GM12878 (cell line): ENCODE measurements at regions not wholly inside any gene's neighbourhood (a gene's known extent, or its start where the extent isn't known, plus 50 kb on each side); places are given as distances from the start of the nearest gene placed in this dataset.

Experiments used
- ATAC-seq: fragments of 200-7000 bp; cut with Tn5 transposase; 3 replicates; pipeline ENCODE4 v1.9.1; 2020; ENCODE audit warnings: mild to moderate bottlenecking, moderate library complexity
- BruUV-seq: library from RNA; stranded (reverse); fragments of 400-500 nt; replicated peaks from 2 replicates; lab custom pipeline; 2021; lab: Mats Ljungman, UMichigan
- CTCF ChIA-PET: fragments of 300-600 bp; sonication (Branson Sonifier 250); formaldehyde crosslinking; extraction: SDS; loops from one replicate; lab custom pipeline; 2021; ENCODE audit warnings: inconsistent platforms; lab: Yijun Ruan, JAX
- POLR2A ChIA-PET: fragments of 350-600 bp; formaldehyde crosslinking; extraction: SDS; loops from one replicate; lab custom pipeline; 2021; ENCODE audit warnings: inconsistent platforms; lab: Charles Lee
- RAD21 ChIA-PET: fragments of 300-600 bp; sonication (Branson Sonifier 250); formaldehyde crosslinking; loops from one replicate; lab custom pipeline; 2023; ENCODE audit warnings: antibody characterized with exemption; ENCODE audit not compliant: unreplicated experiment; lab: Charles Lee
- SMC1A ChIA-PET: fragments of 300-600 bp; sonication (Branson Sonifier 250); formaldehyde crosslinking; loops from one replicate; lab custom pipeline; 2023; ENCODE audit not compliant: unreplicated experiment, uncharacterized antibody; lab: Charles Lee
- DNase-seq: peaks from one replicate; pipeline ENCODE4 v3.0.0-alpha.2; 2011; ENCODE audit warnings: low read depth, low spot score
- FAIRE-seq: peaks from 3 replicates; lab custom pipeline; 2011; peaks lifted over from hg19 to GRCh38; lab: Jason Lieb, UNC
- H2AFZ ChIP-seq: 2 replicates; pipeline ENCODE4 v1.6.0; 2011; ENCODE audit warnings: low read depth, low read length, control low read depth; ENCODE audit not compliant: control insufficient read depth
- H3K27ac ChIP-seq: 2 replicates; pipeline ENCODE4 v1.5.1; 2011; ENCODE audit warnings: control low read depth; ENCODE audit not compliant: control insufficient read depth, insufficient read depth
- H3K27me3 ChIP-seq, 2 experiments: replicated peaks in 1 of 2; 2 replicates each; pipeline versions ENCODE4 v1.6.0 to v1.6.1; 2011; ENCODE audit warnings: low read length in 1 of 2; ENCODE audit not compliant: control insufficient read depth in 2 of 2, insufficient read depth in 2 of 2
- H3K36me3 ChIP-seq, 2 experiments: 2 replicates each; pipeline ENCODE4 v1.5.1; 2011; ENCODE audit warnings: low read length in 1 of 2; ENCODE audit not compliant: control insufficient read depth in 2 of 2, insufficient read depth in 2 of 2
- H3K4me1 ChIP-seq: 2 replicates; pipeline ENCODE4 v1.6.1; 2011; ENCODE audit warnings: mild to moderate bottlenecking, low read length, moderate library complexity, mixed read lengths; ENCODE audit not compliant: control insufficient read depth, insufficient read depth
- H3K4me2 ChIP-seq: 2 replicates; pipeline ENCODE4 v1.6.0; 2011; ENCODE audit warnings: control low read depth; ENCODE audit not compliant: control insufficient read depth, insufficient read depth
- H3K4me3 ChIP-seq: fragments of 200-600 bp; sonication (generic); 2 replicates; pipeline ENCODE4 v1.5.1; 2016
- H3K79me2 ChIP-seq: 2 replicates; pipeline ENCODE4 v1.6.0; 2011; ENCODE audit warnings: low read length; ENCODE audit not compliant: control insufficient read depth, insufficient read depth
- H3K9ac ChIP-seq: 2 replicates; pipeline ENCODE4 v1.8.0; 2011; ENCODE audit warnings: low read length, control low read depth, mixed read lengths; ENCODE audit not compliant: control insufficient read depth, insufficient read depth
- H3K9me3 ChIP-seq: replicated peaks from 3 replicates; pipeline ENCODE4 v1.5.1; 2011; ENCODE audit warnings: mild to moderate bottlenecking, low read length; ENCODE audit not compliant: control insufficient read depth, insufficient read depth
- H4K20me1 ChIP-seq: 2 replicates; pipeline ENCODE4 v1.6.0; 2011; ENCODE audit not compliant: control insufficient read depth, insufficient read depth
- BCL11A ChIP-seq: IDR thresholded peaks from 2 replicates; pipeline ENCODE4 v1.6.1; 2011; ENCODE audit warnings: low read depth, low read length
- BCL3 ChIP-seq: IDR thresholded peaks from 2 replicates; pipeline ENCODE4 v1.6.1; 2011; ENCODE audit warnings: borderline replicate concordance, low read depth, mild to moderate bottlenecking, moderate library complexity, low read length; ENCODE audit not compliant: insufficient read depth, poor library complexity, severe bottlenecking
- BHLHE40 ChIP-seq, 2 experiments: fragments of 450-650 bp in 1 of 2; IDR thresholded peaks; 2 replicates each; pipeline ENCODE4 v1.6.1; 2011 to 2017; ENCODE audit warnings: low read depth in 2 of 2, borderline replicate concordance in 1 of 2, improper control_type of control experiment in 1 of 2, low read length in 1 of 2, mild to moderate bottlenecking in 1 of 2
- CBFB ChIP-seq: IDR thresholded peaks from 2 replicates; pipeline ENCODE4 v1.6.1; 2016; ENCODE audit warnings: antibody characterized with exemption, low read depth
- CHD1 ChIP-seq: IDR thresholded peaks from 2 replicates; pipeline ENCODE4 v1.6.1; 2012; ENCODE audit warnings: low read depth, low read length, improper control_type of control experiment
- ELK1 ChIP-seq: IDR thresholded peaks from 2 replicates; pipeline ENCODE4 v1.6.1; 2012; ENCODE audit warnings: low read depth, low read length, improper control_type of control experiment
- HCFC1 ChIP-seq: fragments of 150-350 bp; IDR thresholded peaks from 2 replicates; pipeline ENCODE4 v1.6.1; 2014; ENCODE audit warnings: low read length
- HDAC2 ChIP-seq: fragments of 200-600 bp; sonication (generic); IDR thresholded peaks from 2 replicates; pipeline ENCODE4 v1.6.1; 2017
- IKZF2 ChIP-seq, 2 experiments: fragments of 450-650 bp; IDR thresholded peaks; 2 replicates each; pipeline ENCODE4 v1.6.1; 2017; ENCODE audit warnings: mild to moderate bottlenecking in 2 of 2, moderate library complexity in 2 of 2
- KDM1A ChIP-seq: fragments of 200-600 bp; sonication (generic); IDR thresholded peaks from 2 replicates; pipeline ENCODE4 v1.6.1; 2016; ENCODE audit warnings: borderline replicate concordance
- MTA2 ChIP-seq: fragments of 450-650 bp; IDR thresholded peaks from 2 replicates; pipeline ENCODE4 v1.6.1; 2016; ENCODE audit warnings: low read depth, mild to moderate bottlenecking, moderate library complexity
- MTA3 ChIP-seq: IDR thresholded peaks from 2 replicates; pipeline ENCODE4 v1.6.1; 2012; ENCODE audit warnings: low read length, inconsistent platforms, borderline replicate concordance
- NBN ChIP-seq: fragments of 450-650 bp; IDR thresholded peaks from 2 replicates; pipeline ENCODE4 v1.6.1; 2016
- PRDM15 ChIP-seq: fragments of 450-650 bp; formaldehyde crosslinking; IDR thresholded peaks from 2 replicates; pipeline ENCODE4 v1.4.0; 2020; ENCODE audit warnings: mild to moderate bottlenecking, moderate library complexity
- ZBED1 ChIP-seq: IDR thresholded peaks from 2 replicates; pipeline ENCODE4 v1.6.1; 2016; ENCODE audit warnings: borderline replicate concordance
- ZNF622 ChIP-seq: fragments of 450-650 bp; IDR thresholded peaks from 2 replicates; pipeline ENCODE4 v1.6.1; 2017; ENCODE audit warnings: mild to moderate bottlenecking, inconsistent platforms
- WGBS: methylation state at CpG from one replicate; pipeline ENCODE4 v1.1.6; 2016; ENCODE audit warnings: low lambda C conversion rate; ENCODE audit not compliant: insufficient replicate concordance, insufficient coverage; ENCODE audit errors: missing lambda C conversion rate; 5-methylcytosine and 5-hydroxymethylcytosine counted together
- in situ Hi-C: fragments of 300-500 bp; cut with MboI; formaldehyde crosslinking; loops from 9 replicates; pipeline ENCODE4 v1.14.3; 2018; ENCODE audit warnings: mixed read lengths
- intact Hi-C: fragments of 100-400 bp; cut with micrococcal nuclease; formaldehyde crosslinking; loops from one replicate; pipeline ENCODE4 v1.14.2; 2022; ENCODE audit not compliant: unreplicated experiment

DNA sequence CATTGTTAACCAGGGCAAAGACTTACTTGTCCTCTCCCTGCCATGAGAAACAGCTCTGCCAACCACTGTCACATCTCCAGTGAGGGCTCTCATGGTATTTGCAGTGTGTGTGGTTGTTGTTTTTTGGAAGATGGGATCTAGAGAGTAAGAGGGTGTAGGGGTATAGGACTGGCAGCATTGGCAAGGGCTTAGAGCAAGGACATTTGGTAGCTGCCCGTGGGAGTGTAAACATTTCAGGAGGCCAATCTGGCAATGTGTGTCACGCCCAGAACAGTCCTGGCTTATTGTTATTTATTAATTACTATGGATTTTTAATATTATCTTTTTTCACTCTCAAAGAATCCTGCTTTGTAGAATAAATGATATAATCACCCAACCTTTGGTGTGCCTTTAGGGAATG is 90.5 kb downstream of the TMEM17 start:
- WGBS, result 96% methylated on average over 2 of the region's 2 CpGs
- intact Hi-C loops, result no loop called here
- RAD21 ChIA-PET, result interaction anchor here (0.6 to 9.2 kb wide), 8 partner anchors 24 to 832 kb away, joined by 3 to 141 read pairs (median 4); partner anchors contain the start of gene FAM161A
- ATAC-seq (peak; percentile 4; the same call in 1 of the 3 replicates), DNase-seq (no peak), FAIRE-seq (no peak)
- Histone ChIP-seq H3K36me3 (no peaks in the 10 kb centered on the region), H3K4me1 (peaks cover 35% of the 10 kb centered on the region), H3K9me3 (no peaks in the 10 kb centered on the region; the same call in 2 of the 3 replicates), H3K4me2 (peak overlapping the region; percentile 72; the same call in 1 of the 2 replicates), H3K27me3 (no peaks in the 10 kb centered on the region), H3K27ac (peak overlapping the region; percentile 70), H3K9ac (no peak overlapping the region), H3K4me3 (no peak overlapping the region), H2AFZ (peak overlapping the region; percentile 35), H4K20me1 (no peaks in the 10 kb centered on the region), H3K79me2 (peaks cover 9% of the 10 kb centered on the region)
- in situ Hi-C loops, result loop anchor here (10.0 kb wide), 1 partner anchor 211 kb away; no protein-coding TSS in a partner anchor
- BruUV-seq, result no TSS peak
- POLR2A ChIA-PET, result interaction anchor here (1.0 kb wide), 1 partner anchor 17 kb away, joined by 6 read pairs; no protein-coding TSS in a partner anchor
- CTCF ChIA-PET, result interaction anchor here (0.8 to 10.1 kb wide), 9 partner anchors 9 to 510 kb away, joined by 3 to 195 read pairs (median 3); no protein-coding TSS in a partner anchor
- SMC1A ChIA-PET, result interaction anchor here (0.7 to 9.6 kb wide), 11 partner anchors 8 to 496 kb away, joined by 3 to 189 read pairs (median 4); no protein-coding TSS in a partner anchor
- TF ChIP-seq ELK1 (no peak), BCL3 (no peak), BCL11A (no peak), BHLHE40 (IDR thresholded peaks at IDR 0.05; ENCODE audit: borderline replicate concordance in 1 of 2, low read depth in 2 of 2, low read length in 1 of 2) (no peak), ZBED1 (no peak), CBFB (no peak), ZNF622 (no peak), CHD1 (no peak), MTA3 (no peak), KDM1A (no peak), HCFC1 (no peak), NBN (no peak), IKZF2 (IDR thresholded peaks at IDR 0.05) (no peak), PRDM15 (CRISPR knock-in tag) (no peak), HDAC2 (no peak), MTA2 (no peak)
